HG02623 (cell line): ENCODE measurements at regions not wholly inside any gene's neighbourhood (a gene's known extent, or its start where the extent isn't known, plus 50 kb on each side); places are given as distances from the start of the nearest gene placed in this dataset.
A peak's percentile ranks its signal among the peaks of the same experiment; 100 is the strongest.
"Not testable (repeated sequence)": the region's sequence is repeated elsewhere in the genome, so short reads cannot be mapped to it uniquely, and the experiment has no call there.

Experiments
- ATAC-seq: cut with Tn5 transposase; IDR thresholded peaks from one replicate; pipeline ENCODE4 v1.9.1; 2021; ENCODE audit warnings: moderate library complexity; ENCODE audit not compliant: unreplicated experiment

DNA sequence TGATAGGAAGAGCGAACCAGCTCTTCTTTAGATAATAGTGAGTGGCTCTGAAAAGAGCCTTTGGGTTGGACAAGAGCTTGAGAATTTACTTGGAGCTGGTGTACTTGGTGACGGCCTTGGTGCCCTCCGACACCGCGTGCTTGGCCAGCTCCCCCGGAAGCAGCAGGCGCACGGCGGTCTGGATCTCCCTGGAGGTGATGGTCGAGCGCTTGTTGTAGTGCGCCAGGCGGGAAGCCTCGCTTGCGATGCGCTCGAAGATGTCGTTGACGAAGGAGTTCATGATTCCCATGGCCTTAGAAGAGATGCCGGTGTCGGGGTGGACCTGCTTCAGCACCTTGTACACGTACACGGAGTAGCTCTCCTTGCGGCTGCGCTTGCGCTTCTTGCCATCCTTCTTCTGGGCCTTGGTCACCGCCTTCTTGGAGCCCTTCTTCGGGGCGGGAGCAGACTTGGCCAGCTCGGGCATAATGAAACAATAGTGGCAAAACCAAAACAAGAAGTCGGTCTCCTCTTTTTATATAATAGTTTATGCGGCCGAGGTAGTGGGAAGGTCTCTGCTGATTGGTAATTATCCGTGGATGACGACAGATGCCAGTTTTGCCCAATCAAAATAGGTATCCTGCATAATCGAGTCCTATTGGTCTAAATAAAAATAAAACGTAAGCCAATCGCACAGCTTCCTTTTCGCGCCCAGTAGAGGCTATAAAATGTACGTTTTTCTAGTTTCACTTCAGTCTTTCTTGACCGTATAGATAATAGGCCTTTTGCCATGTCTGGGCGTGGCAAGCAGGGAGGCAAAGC is 104.6 kb downstream of the OR2B2 start:
- peak; percentile 62 for ATAC-seq

DNA sequence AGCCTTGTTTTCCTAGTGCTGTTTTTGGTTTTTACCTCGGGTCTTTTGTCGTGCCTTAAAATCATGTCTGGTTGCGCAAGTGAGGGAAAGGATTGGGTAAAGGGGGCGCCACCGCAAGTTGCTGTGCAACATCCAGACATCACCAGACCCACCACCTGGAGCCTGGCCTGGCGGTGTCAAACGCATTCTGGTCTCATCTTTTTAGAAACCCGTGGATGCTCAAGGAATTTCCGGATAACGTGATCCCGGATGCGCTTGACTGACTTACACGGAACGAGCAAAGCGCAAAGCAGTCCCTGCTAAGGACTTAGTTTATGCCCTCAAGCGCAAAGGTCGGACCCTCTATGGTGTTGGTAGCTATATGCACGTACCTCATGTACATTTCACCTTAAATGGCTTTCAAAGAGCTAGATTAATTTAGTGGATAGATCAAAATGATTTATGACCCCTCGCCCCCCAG is 105.2 kb downstream of the OR2B2 start:
- ATAC-seq = no peak

DNA sequence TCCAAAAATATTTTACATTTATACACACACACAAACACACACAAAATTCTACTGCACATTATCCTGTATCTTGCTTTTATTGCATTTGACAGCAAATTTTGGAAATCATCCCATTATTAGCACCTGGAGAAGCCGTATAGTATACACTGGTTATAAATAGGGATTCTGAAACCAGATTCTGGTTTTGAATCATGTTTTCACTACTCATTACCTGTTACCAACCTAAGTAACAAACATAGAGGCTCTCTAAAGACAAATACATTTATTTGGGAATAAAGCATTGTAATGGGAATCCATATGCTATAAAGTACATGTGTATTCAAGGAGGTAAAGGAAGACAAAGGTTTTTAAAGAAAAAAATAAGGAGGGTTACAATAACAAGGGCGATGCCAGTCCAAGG is 106.8 kb downstream of the OR2B2 start:
- no peak for ATAC-seq

DNA sequence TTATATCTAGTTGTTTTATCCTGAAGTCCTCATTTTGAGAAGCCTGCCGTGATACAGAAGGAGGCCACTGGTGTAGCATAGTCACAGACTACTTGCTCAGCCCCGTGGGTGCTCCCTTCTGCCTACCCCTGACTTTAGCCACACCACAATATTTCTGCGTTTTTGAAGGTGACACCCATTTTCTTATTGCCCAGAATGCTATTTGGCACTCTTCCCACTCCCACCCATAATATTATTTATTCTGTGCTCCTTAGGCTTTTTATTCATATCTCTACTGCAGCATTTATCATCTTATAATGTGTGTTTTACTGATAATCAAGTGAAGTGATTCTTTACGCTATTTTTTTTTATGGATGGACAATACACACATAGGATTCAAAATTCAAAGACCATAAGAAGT is 107.3 kb downstream of the OR2B2 start:
- no peak for ATAC-seq

DNA sequence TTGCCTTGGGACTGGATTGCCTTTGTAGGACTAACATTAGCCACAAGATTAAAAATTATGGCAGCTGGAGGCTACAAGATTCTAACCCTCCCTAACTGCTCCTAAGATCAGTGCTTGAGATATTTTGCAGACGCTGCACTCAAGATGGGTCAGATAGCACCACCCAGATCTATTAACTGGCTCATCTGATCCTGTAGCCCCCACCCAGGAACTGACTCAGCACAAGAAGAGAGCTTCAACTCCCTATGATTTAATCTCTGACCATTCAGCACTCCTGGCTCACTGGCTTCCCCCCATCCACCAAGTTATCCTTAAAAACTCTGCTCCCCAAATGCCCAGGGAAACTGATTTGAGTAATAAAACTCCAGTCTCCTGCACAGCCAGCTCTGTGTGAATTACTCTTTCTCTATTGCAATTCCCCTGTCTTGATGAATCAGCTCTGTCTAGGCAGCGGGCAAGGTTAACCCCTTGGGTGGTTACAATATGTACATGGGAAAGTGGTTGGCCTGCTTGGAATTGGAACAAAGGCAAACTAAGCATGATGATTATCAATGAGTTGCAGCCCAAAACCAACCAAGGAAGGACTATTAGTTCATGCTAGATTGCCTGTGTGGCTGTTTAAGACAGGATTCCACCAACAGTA is 111.3 kb downstream of the OR2B2 start:
- no peak for ATAC-seq

GRCh38 chr6:27797960-27798359 is 114.2 kb downstream of the OR2B2 start:
- ATAC-seq = no peak

DNA sequence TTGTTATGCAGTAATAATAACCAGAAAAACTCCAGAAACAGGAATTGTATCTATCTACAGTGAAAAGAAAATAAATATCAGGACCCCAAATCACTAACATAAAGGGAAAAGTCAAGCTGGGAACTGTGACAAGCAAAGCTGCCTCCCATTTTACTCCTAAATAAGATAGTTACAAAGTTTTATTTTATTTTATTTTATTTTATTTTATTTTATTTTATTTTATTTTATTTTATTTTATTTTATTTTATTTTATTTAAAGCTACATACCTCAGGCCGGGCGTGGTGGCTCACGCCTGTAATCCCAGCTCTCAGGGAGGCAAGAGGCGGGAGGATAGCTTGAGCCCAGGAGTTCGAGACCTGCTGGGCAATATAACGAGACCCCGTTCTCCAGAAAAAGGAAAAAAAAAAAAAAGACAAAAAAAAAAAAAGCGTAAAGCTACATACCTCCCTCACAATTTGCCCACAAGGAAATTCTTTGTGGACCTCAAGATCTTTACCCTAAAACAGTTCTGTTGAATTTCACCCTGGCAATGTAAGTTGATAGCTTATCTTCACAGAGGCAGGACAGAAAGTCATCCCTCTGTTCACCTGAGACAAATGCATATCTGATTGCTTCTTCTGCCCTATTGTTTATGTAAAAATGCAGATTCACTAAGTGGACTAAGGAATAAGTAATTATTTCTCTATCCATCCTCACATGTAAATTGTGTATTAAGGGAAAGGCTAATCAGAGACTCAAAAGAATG is 115.3 kb downstream of the OR2B2 start:
- ATAC-seq = not testable (repeated sequence)

GRCh38 chr6:27795697-27796494 is 116.3 kb downstream of the OR2B2 start:
- ATAC-seq = no peak

GRCh38 chr6:27791182-27791943 is 120.8 kb downstream of the OR2B2 start:
- no peak for ATAC-seq

GRCh38 chr6:27788376-27788775 is 123.8 kb downstream of the OR2B2 start:
- not testable (repeated sequence) for ATAC-seq

GRCh38 chr6:27786048-27786447 is 126.1 kb downstream of the OR2B2 start:
- ATAC-seq = no peak

DNA sequence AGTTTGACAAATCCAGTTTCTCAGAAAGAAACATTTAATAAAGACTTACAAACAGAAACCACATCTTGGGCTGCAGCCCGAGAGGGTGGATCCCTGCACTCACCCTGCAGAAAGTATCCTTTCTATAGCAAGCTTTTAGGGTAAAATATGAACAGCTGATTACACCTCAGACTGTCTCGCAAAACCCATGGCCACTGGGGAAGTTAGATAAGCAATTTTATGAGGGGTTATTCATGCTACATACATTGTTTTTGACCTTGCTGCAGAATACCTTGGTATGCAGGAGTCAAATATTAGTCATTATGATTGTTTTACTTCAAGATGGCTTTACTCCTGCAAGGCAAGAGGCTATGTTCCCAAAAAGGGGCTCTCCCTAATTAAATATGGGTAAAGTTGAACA is 126.9 kb downstream of the OR2B2 start:
- no peak for ATAC-seq

DNA sequence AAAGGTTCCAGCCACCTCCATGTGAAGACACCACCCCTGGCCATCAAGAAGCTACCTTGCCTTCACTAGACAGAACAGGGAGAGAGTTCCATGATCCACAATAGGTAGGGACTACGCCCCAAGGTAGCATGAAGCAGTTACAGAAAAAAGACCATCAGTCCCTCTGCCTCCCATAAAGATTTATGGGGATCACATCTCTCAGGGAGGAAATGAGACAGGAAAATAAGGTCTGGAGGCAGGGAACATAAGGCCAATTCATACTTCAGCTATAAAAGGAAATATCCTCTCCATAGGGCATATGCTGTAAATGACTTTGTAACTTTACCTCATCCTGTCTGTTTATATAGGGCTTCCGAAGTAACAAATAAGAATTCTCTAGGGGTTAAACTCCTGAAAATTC is 129.4 kb downstream of the OR2B2 start:
- no peak for ATAC-seq

- no peak for ATAC-seq
These were observed 133.4 kb downstream of the OR2B2 start for GRCh38 chr6:27778625-27779417.

DNA sequence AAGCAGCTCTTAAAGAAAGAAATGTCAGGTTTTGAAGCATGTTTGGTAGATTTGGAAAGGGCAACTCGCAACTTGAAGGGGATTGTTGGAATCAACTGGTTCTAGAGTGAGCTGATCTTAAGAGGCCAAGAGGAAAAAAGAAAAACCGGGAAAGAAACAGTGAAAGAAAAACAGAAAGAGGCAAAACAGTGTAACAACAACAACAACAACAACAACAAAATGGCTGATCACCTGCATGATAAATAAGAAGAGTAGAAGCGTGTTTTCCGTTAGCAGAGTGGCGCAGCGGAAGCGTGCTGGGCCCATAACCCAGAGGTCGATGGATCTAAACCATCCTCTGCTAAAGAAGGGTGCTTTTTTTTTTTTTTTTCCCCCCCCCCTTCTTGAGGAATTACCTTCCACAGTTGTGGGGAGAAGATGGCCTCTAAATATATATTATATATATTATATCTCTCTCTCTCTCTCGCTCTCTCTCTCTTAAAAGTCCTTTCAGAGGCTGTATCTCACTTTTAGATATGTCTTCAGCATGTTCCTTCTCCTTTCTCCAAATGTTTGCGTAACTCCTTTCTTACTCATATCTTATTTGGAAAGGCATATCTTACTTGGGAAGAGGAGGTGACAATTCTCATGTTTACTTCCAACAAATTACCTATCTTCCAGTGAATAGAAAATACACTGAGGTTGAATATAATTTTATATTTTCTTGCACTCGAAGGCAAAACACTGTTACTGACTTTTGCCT is 134.4 kb downstream of the OR2B2 start:
- no peak for ATAC-seq

DNA sequence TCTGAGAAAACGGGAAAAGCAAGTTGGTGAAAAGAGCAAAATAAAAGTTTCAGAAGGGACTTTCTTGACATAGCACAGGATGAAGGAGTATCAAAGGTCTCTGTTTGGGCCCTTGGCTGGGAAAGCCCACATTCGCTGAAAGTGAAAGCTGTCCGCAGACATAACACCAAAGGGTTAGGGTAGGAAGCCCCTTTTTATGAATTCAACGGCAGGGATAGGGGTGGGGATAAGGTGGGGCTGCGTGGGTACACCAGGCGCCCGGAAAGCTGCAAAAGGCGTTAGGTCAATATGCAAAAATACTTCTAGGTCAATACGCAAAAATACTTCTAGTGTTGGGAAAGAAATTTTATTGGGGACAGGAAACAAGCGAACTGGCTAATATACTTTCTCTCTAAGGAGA is 135.1 kb downstream of the OR2B2 start:
- no peak for ATAC-seq

- no peak for ATAC-seq
These were observed 135.7 kb downstream of the OR2B2 start for GRCh38 chr6:27776504-27776903.

GRCh38 chr6:27775796-27776184 is 136.4 kb downstream of the OR2B2 start:
- ATAC-seq = no peak
